ENCODE measurements at regions not wholly inside any gene's neighbourhood (a gene's known extent, or its start where the extent isn't known, plus 50 kb on each side); places are given as distances from the start of the nearest gene placed in this dataset.

GRCh38 chr18:60259052-60259681 is 113.4 kb downstream of the MC4R start:
- 76% methylated on average over 6 of the region's 6 CpGs for WGBS
- intact Hi-C loops (cut with DNase I) = no loop called here
- Histone ChIP-seq H3K4me1 (no peaks in the 10 kb centered on the region), H3K27me3 (no peaks in the 10 kb centered on the region), H3K4me3 (no peak overlapping the region), H3K27ac (replicated peaks in 1 of 4) (no peak overlapping the region), H3K9me3 (no peaks in the 10 kb centered on the region), H3K36me3 (no peaks in the 10 kb centered on the region)
- TF ChIP-seq CTCF (IDR thresholded peaks at IDR 0.05) (no peak), EP300 (IDR thresholded peaks at IDR 0.05) (no peak), POLR2AphosphoS5 (IDR thresholded peaks at IDR 0.05) (no peak), POLR2A (IDR thresholded peaks at IDR 0.05; ENCODE audit: low read depth) (no peak)
- DNase-seq (ENCODE audit: extremely low spot score) = no peak

GRCh38 chr18:60249388-60249787 is 123.2 kb downstream of the MC4R start:
- WGBS = 93% methylated on average over 8 of the region's 8 CpGs
- TF ChIP-seq POLR2A (IDR thresholded peaks at IDR 0.05; ENCODE audit: low read depth) = no peak
- no peak for TF ChIP-seq POLR2AphosphoS5 (IDR thresholded peaks at IDR 0.05)
- no peak for TF ChIP-seq CTCF (IDR thresholded peaks at IDR 0.05)
- TF ChIP-seq EP300 (IDR thresholded peaks at IDR 0.05) = no peak
- no peaks in the 10 kb centered on the region for H3K36me3 ChIP-seq
- H3K9me3 ChIP-seq = no peaks in the 10 kb centered on the region
- H3K27ac ChIP-seq (replicated peaks in 1 of 4) = no peak overlapping the region
- intact Hi-C loops (cut with DNase I) = no loop called here
- no peaks in the 10 kb centered on the region for H3K27me3 ChIP-seq
- DNase-seq (ENCODE audit: extremely low spot score) = no peak
- no peak overlapping the region for H3K4me3 ChIP-seq
- H3K4me1 ChIP-seq = peaks cover 0 to 17% (median 0%) of the 10 kb centered on the region in 4 donors

- intact Hi-C loops (cut with DNase I) = no loop called here
- Histone ChIP-seq H3K9me3 (no peaks in the 10 kb centered on the region), H3K27me3 (no peaks in the 10 kb centered on the region), H3K4me1 (peaks cover 0 to 17% (median 0%) of the 10 kb centered on the region in 4 donors), H3K36me3 (no peaks in the 10 kb centered on the region), H3K27ac (replicated peaks in 1 of 4) (no peak overlapping the region), H3K4me3 (no peak overlapping the region)
- no peak for DNase-seq (ENCODE audit: extremely low spot score)
- TF ChIP-seq POLR2AphosphoS5 (IDR thresholded peaks at IDR 0.05) (no peak), CTCF (IDR thresholded peaks at IDR 0.05) (no peak), EP300 (IDR thresholded peaks at IDR 0.05) (no peak), POLR2A (IDR thresholded peaks at IDR 0.05; ENCODE audit: low read depth) (no peak)
- WGBS = 84% methylated on average over 2 of the region's 2 CpGs
Observed at GRCh38 chr18:60248336-60249330, 123.9 kb downstream of the MC4R start.

GRCh38 chr18:60247103-60247502 is 125.5 kb downstream of the MC4R start:
- WGBS = 38% methylated on average over 3 of the region's 3 CpGs
- H3K27me3 ChIP-seq = no peaks in the 10 kb centered on the region
- peak overlapping the region in 2 of 4 donors; percentile 34 to 48 for H3K27ac ChIP-seq (replicated peaks in 1 of 4)
- no peak for DNase-seq (ENCODE audit: extremely low spot score)
- H3K36me3 ChIP-seq = no peaks in the 10 kb centered on the region
- H3K4me1 ChIP-seq = peaks cover 0 to 17% (median 0%) of the 10 kb centered on the region in 4 donors
- intact Hi-C loops (cut with DNase I) = no loop called here
- no peak for TF ChIP-seq EP300 (IDR thresholded peaks at IDR 0.05)
- no peak for TF ChIP-seq POLR2A (IDR thresholded peaks at IDR 0.05; ENCODE audit: low read depth)
- no peak for TF ChIP-seq CTCF (IDR thresholded peaks at IDR 0.05)
- no peak for TF ChIP-seq POLR2AphosphoS5 (IDR thresholded peaks at IDR 0.05)
- no peak overlapping the region for H3K4me3 ChIP-seq
- H3K9me3 ChIP-seq = no peaks in the 10 kb centered on the region
